Heart right ventricle (tissue), 16 donors: ENCODE measurements at regions not wholly inside any gene's neighbourhood (a gene's known extent, or its start where the extent isn't known, plus 50 kb on each side); places are given as distances from the start of the nearest gene placed in this dataset.

Experiments
- ATAC-seq, 8 donors: fragments of 200-7000 bp; cut with Tn5 transposase; one replicate each; pipeline ENCODE4 v1.9.1; 2020; ENCODE audit warnings: mild to moderate bottlenecking in 8 of 8, moderate library complexity in 8 of 8, moderate number of reproducible peaks in 1 of 8
- DNase-seq, 2 donors: peaks; one replicate each; pipeline ENCODE4 v3.0.0-alpha.2; 2020
- H3K27ac ChIP-seq, 10 donors: fragments of 200-600 bp; sonication (generic) in 2 of 10; one replicate each; pipeline versions ENCODE4 v1.5.0 to v1.8.0; 2020 to 2022; ENCODE audit warnings: mild to moderate bottlenecking in 3 of 10
- H3K27me3 ChIP-seq, 7 donors: fragments of 200-600 bp; one replicate each; pipeline ENCODE4 v1.8.0; 2021 to 2022; ENCODE audit warnings: mild to moderate bottlenecking in 2 of 7
- H3K36me3 ChIP-seq, 9 donors: fragments of 200-600 bp; sonication (generic) in 1 of 9; one replicate each; pipeline versions ENCODE4 v1.5.0 to v1.8.0; 2020 to 2022; ENCODE audit warnings: mild to moderate bottlenecking in 2 of 9
- H3K4me1 ChIP-seq, 9 donors: fragments of 200-600 bp; sonication (generic) in 1 of 9; one replicate each; pipeline versions ENCODE4 v1.5.0 to v1.8.0; 2020 to 2022; ENCODE audit warnings: mild to moderate bottlenecking in 4 of 9
- H3K4me3 ChIP-seq, 10 donors: fragments of 200-600 bp; sonication (generic) in 2 of 10; one replicate each; pipeline versions ENCODE4 v1.5.0 to v1.8.0; 2020 to 2022; ENCODE audit warnings: mild to moderate bottlenecking in 7 of 10, moderate library complexity in 2 of 10
- H3K9me3 ChIP-seq, 11 donors: fragments of 200-600 bp in 10 of 11; sonication (generic) in 2 of 11; one replicate each; pipeline versions ENCODE4 v1.5.0 to v1.8.0; 2013 to 2022; ENCODE audit warnings: mild to moderate bottlenecking in 2 of 11, control low read depth in 1 of 11, moderate library complexity in 1 of 11
- WGBS, 2 donors: extraction: QIAGEN DNeasy Blood & Tissue Kit; methylation state at CpG; one replicate each; pipeline ENCODE4 v1.1.7; 2013; ENCODE audit warnings: inconsistent platforms in 1 of 2; 5-methylcytosine and 5-hydroxymethylcytosine counted together
- intact Hi-C, 10 donors: fragments of 100-400 bp; cut with DNase I; formaldehyde crosslinking; loops; one replicate each; pipeline versions ENCODE4 v1.11.1 to v1.14.2; 2022
- TF ChIP-seq, protein P1 (sequence below), 9 donors: fragments of 200-600 bp; sonication (generic) in 2 of 9; IDR thresholded peaks; one replicate each; pipeline versions ENCODE4 v1.5.0 to v1.8.0; 2021 to 2022; ENCODE audit warnings: antibody characterized with exemption in 9 of 9, mild to moderate bottlenecking in 5 of 9, moderate library complexity in 1 of 9
- donor health status: Arrhythmogenic right ventricular cardiomyopathy.
- donor health status: ischemic (EF 13 %, LVEDD 7.1; RV severe dilation, severe dysfunction).
- donor health status: healthy with polysubstance abuse.
- donor health status: DM: no; HTN: yes; CAD: no.
- donor health status: DM: no; HTN: no; CAD: no.
- donor health status: ischemic (EF 25% LVEDD 6.9; RV normal size, moderate dysfunction).
- donor health status: ischemic (EF 25% LVEDD 5.7; RV mildly dilated, moderate dysfunction).
- donor health status: healthy.
- donor health status: DM: yes; HTN: yes; CAD: no.
- donor health status: Ischemic cardiomyopathy.
- donor health status: ischemic (EF 35%, LVEDD 5.7; RV mildly dilated, moderate dysfunction).
- donor health status: nonischemic (EF 11% LVEDD 7.7; RV severe dilation, severe dysfunction).
- donor health status: DM: yes; HTN: yes; CAD: no.
- donor health status: PGD.
- donor health status: ischemic (EF 29% LVEDD 5.4; RV normal size, mild dysfunction).
- donor health status: nonischemic (EF 23%, LVEDD 6.1; RV moderate dilation, normal function).

DNA sequence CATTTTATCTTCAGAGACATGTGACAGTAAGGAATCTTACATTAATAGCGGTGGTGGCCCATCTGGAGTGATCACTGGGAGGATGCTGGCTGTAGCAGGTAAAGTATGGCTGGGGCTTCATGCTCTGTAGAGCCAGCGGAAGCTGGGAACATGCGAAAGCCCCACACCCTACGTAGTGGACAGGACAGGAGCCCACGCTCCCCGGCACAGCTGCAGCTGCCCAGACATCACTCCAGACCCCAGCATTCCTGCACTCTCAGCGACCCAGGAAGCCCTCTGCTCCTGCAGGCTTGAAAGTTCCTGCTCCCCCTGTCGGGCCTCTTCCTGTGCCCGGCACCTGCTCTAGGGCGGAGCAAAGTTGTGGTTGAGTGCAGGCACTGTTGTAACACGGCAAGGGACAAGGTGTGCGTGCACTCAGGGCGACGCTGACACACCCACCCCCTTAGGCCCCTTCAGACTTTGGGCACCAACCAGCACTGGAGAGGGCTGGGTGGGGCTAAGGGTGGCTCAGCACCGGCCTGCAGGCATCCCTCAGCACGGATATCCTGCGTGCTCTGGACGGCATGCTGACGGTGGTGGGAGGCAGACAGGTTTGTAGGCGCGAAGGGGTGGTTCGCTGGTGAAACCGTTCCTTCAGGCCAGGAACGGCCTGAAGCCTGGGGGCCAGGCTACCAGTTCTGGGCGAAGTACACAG lies 568.3 kb downstream of the FSCB start:
- no peak overlapping the region for H3K27ac ChIP-seq
- no peaks in the 10 kb centered on the region for H3K4me1 ChIP-seq
- ATAC-seq (peak in 1 of 8 donors; percentile 55), DNase-seq (no peak)
- intact Hi-C loops: no loop called here
- no peak overlapping the region for H3K4me3 ChIP-seq
- no peaks in the 10 kb centered on the region for H3K36me3 ChIP-seq
- H3K9me3 ChIP-seq: peaks cover 0 to 30% (median 0%) of the 10 kb centered on the region in 11 donors
- no peaks in the 10 kb centered on the region for H3K27me3 ChIP-seq
- TF ChIP-seq, protein P1, sequence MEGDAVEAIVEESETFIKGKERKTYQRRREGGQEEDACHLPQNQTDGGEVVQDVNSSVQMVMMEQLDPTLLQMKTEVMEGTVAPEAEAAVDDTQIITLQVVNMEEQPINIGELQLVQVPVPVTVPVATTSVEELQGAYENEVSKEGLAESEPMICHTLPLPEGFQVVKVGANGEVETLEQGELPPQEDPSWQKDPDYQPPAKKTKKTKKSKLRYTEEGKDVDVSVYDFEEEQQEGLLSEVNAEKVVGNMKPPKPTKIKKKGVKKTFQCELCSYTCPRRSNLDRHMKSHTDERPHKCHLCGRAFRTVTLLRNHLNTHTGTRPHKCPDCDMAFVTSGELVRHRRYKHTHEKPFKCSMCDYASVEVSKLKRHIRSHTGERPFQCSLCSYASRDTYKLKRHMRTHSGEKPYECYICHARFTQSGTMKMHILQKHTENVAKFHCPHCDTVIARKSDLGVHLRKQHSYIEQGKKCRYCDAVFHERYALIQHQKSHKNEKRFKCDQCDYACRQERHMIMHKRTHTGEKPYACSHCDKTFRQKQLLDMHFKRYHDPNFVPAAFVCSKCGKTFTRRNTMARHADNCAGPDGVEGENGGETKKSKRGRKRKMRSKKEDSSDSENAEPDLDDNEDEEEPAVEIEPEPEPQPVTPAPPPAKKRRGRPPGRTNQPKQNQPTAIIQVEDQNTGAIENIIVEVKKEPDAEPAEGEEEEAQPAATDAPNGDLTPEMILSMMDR (IDR thresholded peaks at IDR 0.05): no peak
- 86 to 90% methylated on average over 25 of the region's 25 CpGs for WGBS, 2 donors

DNA sequence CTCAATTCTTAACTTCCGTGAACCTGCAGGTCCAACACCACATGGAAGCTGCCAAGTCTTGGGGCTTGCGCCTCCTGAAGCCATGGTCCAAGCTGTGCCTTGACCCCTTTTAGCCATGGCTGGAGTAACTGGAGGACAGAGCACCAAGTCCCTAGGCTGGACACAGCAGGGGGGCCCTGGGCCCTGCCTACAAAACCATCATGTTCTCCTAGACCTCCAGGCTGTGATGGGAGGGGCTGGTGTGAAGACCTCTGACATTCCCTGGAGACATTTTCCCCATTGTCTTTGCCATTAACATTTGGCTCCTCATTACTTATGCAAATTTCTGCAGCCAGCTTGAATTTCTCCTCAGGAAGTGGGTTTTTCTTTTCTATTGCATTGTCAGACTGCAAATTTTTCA lies 570.1 kb downstream of the FSCB start:
- H3K27me3 ChIP-seq: no peaks in the 10 kb centered on the region
- DNase-seq (no peak), ATAC-seq (no peak)
- no peaks in the 10 kb centered on the region for H3K36me3 ChIP-seq
- no peaks in the 10 kb centered on the region for H3K4me1 ChIP-seq
- no peak overlapping the region for H3K4me3 ChIP-seq
- TF ChIP-seq, protein P1 (IDR thresholded peaks at IDR 0.05): no peak
- H3K9me3 ChIP-seq: peaks cover 0 to 36% (median 0%) of the 10 kb centered on the region in 11 donors
- 81 to 95% methylated on average over 2 of the region's 2 CpGs for WGBS, 2 donors
- H3K27ac ChIP-seq: no peak overlapping the region
- intact Hi-C loops: no loop called here

DNA sequence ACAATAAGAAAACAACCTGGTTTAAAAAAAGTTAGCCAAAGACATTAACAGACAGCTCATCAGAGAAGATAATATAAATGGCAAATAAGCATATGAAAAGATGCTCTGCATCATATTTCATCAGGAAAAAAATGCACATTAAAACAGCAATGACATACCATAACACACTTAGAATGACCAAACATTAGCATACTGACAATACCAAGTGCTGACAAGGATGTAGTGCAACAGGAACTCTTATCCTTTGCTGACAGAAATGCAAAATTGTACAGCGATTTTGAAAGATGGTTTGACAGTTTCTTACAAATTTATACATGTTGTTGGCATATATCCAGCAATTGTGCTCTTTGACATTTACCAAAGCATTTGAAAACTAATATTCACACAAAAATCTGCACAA lies 573.0 kb downstream of the FSCB start:
- Histone ChIP-seq H3K9me3 (peaks cover 0 to 38% (median 0%) of the 10 kb centered on the region in 11 donors), H3K4me3 (no peak overlapping the region), H3K4me1 (no peaks in the 10 kb centered on the region), H3K27ac (no peak overlapping the region), H3K27me3 (no peaks in the 10 kb centered on the region), H3K36me3 (no peaks in the 10 kb centered on the region)
- TF ChIP-seq, protein P1 (IDR thresholded peaks at IDR 0.05): no peak
- no peak for DNase-seq
- intact Hi-C loops: no loop called here
- 58 to 60% methylated on average over 1 of the region's 1 CpG for WGBS, 2 donors
- ATAC-seq: no peak

GRCh38 chr14:43914041-43914693 lies 592.9 kb downstream of the FSCB start:
- Histone ChIP-seq H3K4me3 (no peak overlapping the region), H3K4me1 (no peaks in the 10 kb centered on the region), H3K27me3 (no peaks in the 10 kb centered on the region), H3K27ac (peak overlapping the region in 2 of 10 donors; percentile 44 to 45), H3K9me3 (peaks cover 0 to 8% (median 0%) of the 10 kb centered on the region in 11 donors), H3K36me3 (no peaks in the 10 kb centered on the region)
- ATAC-seq: peak in 7 of 8 donors; percentile 38 to 97 (median 91)
- DNase-seq: peak; percentile 20 to 42
- 52 to 60% methylated on average over 4 of the region's 4 CpGs for WGBS, 2 donors
- TF ChIP-seq, protein P1 (IDR thresholded peaks at IDR 0.05): no peak
- intact Hi-C loops: no loop called here
